ENCODE measurements at regions not wholly inside any gene's neighbourhood (a gene's known extent, or its start where the extent isn't known, plus 50 kb on each side); places are given as distances from the start of the nearest gene placed in this dataset.

DNA sequence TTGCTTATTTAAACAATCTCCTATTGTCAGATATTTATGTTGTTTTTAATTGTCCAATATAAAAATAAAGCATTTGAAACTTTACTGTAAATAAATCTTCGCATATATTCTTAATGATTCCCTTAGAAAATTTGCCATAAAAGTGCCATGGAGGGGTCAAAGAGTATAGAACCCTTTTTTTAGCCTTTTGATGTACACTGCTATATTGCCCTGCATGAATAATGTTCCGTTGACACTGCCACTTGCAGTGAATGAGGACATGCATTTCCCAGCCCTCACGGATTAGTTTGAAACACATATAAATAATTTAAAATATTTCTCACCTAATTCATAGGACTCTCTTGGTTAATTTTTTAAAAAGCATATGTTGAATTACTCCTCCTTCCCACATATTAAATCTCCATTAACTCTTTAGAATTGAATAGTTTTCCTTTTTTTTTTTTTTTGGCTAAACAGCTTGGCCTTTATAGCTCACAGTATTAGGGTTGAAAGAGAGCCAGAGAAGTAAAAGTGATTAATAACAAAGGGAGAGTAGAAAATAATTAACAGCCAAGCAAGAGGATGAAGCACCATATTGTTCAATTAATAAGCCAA is 129.8 kb upstream of the SGCD start (continued):
- TF ChIP-seq CBX3 (IDR thresholded peaks at IDR 0.05; ENCODE audit: low read depth) (no peak), EZH2phosphoT487 (IDR thresholded peaks at IDR 0.05; ENCODE audit: borderline replicate concordance) (no peak), ZNF274 (IDR thresholded peaks at IDR 0.05; ENCODE audit: low read depth, low read length) (no peak), SIN3A (IDR thresholded peaks at IDR 0.05; ENCODE audit: low read depth) (no peak)
- TF ChIP-seq, protein P1, sequence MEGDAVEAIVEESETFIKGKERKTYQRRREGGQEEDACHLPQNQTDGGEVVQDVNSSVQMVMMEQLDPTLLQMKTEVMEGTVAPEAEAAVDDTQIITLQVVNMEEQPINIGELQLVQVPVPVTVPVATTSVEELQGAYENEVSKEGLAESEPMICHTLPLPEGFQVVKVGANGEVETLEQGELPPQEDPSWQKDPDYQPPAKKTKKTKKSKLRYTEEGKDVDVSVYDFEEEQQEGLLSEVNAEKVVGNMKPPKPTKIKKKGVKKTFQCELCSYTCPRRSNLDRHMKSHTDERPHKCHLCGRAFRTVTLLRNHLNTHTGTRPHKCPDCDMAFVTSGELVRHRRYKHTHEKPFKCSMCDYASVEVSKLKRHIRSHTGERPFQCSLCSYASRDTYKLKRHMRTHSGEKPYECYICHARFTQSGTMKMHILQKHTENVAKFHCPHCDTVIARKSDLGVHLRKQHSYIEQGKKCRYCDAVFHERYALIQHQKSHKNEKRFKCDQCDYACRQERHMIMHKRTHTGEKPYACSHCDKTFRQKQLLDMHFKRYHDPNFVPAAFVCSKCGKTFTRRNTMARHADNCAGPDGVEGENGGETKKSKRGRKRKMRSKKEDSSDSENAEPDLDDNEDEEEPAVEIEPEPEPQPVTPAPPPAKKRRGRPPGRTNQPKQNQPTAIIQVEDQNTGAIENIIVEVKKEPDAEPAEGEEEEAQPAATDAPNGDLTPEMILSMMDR (IDR thresholded peaks at IDR 0.05 in 2 of 3, conservative IDR thresholded peaks at IDR 0.05 in 1 of 3; ENCODE audit: borderline replicate concordance in 1 of 3, insufficient read depth in 1 of 3, low read depth in 2 of 3, low read length in 2 of 3) = no peak

DNA sequence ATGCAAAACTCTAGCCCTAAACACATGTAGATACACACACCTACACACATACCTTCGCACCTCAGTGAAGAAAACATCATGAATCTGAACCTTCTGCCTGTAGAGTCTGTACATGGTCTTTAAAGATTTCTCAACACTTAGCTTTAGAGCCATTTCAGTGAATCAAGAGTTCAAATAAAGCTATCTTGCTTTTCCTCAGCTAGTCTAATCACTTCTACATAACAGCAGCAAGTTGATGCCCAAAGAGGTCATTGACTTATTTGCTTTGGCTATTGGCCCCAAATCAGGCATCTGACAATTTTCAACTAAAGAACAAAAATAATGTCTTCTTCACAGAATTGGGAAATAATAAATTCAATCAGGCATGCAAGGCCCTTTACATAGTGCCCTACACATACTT is 127.9 kb upstream of the SGCD start:
- DNase-seq (ENCODE audit: low read depth, low spot score) (no peak), ATAC-seq (no peak)
- Histone ChIP-seq H3K36me3 (ENCODE audit: control insufficient read depth in 1 of 2, insufficient read depth in 2 of 2, low read length in 2 of 2) (no peaks in the 10 kb centered on the region), H3K9me2 (ENCODE audit: insufficient read depth) (no peaks in the 10 kb centered on the region), H3K4me1 (ENCODE audit: control insufficient read depth in 1 of 2, insufficient read depth in 2 of 2, low read length in 2 of 2) (no peaks in the 10 kb centered on the region), H3K79me2 (ENCODE audit: insufficient read depth, low read length) (no peaks in the 10 kb centered on the region), H3K9ac (ENCODE audit: low read length) (no peak overlapping the region), H3K27ac (ENCODE audit: low read depth, low read length) (no peak overlapping the region), H3K4me3 (replicated peaks in 1 of 2; ENCODE audit: low read depth in 1 of 2, low read length in 2 of 2) (no peak overlapping the region), H2AFZ (ENCODE audit: low read depth, low read length, poor library complexity, severe bottlenecking) (no peak overlapping the region), H3K27me3 (ENCODE audit: insufficient read depth, low read length) (no peaks in the 10 kb centered on the region), H3K9me3 (ENCODE audit: control insufficient read depth in 1 of 2, insufficient read depth in 1 of 2, low read depth in 1 of 2, low read length in 2 of 2) (peaks cover 0 to 12% of the 10 kb centered on the region in 2 experiments; a peak in 2 of 4 replicates), H3K4me2 (ENCODE audit: low read length) (no peak overlapping the region), H4K20me1 (ENCODE audit: insufficient read depth) (no peaks in the 10 kb centered on the region)
- ChIA-PET RAD21 (ENCODE audit: low non-redundant PET in 1 of 2, low total read pairs in 2 of 2, uncharacterized antibody in 2 of 2, unreplicated experiment in 2 of 2) (no interaction called here), CTCF (no interaction called here), POLR2A (no interaction called here)
- TF ChIP-seq, protein P1 (IDR thresholded peaks at IDR 0.05 in 2 of 3, conservative IDR thresholded peaks at IDR 0.05 in 1 of 3; ENCODE audit: borderline replicate concordance in 1 of 3, insufficient read depth in 1 of 3, low read depth in 2 of 3, low read length in 2 of 3) = no peak
- TF ChIP-seq, protein P2, sequence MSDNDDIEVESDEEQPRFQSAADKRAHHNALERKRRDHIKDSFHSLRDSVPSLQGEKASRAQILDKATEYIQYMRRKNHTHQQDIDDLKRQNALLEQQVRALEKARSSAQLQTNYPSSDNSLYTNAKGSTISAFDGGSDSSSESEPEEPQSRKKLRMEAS (IDR thresholded peaks at IDR 0.05) = no peak
- no peak for TF ChIP-seq CBX3 (IDR thresholded peaks at IDR 0.05; ENCODE audit: low read depth)
- intact Hi-C loops (cut with micrococcal nuclease) = no loop called here
- BruUV-seq (replicated peaks) = no TSS peak
